HK-2 (cell line): ENCODE measurements at regions not wholly inside any gene's neighbourhood (a gene's known extent, or its start where the extent isn't known, plus 50 kb on each side); places are given as distances from the start of the nearest gene placed in this dataset.
"Not testable (repeated sequence)": the region's sequence is repeated elsewhere in the genome, so short reads cannot be mapped to it uniquely, and the experiment has no call there.

Experiments used
- DNase-seq: peaks from one replicate; pipeline ENCODE4 v3.0.0-alpha.2; 2018; ENCODE audit not compliant: unreplicated experiment

- no peak for DNase-seq
Observed at GRCh38 chr6:101013612-101014195, 132.6 kb upstream of the ASCC3 start.

- DNase-seq, result no peak
Observed at GRCh38 chr6:101015541-101015940, 134.4 kb upstream of the ASCC3 start.

- DNase-seq, result no peak
Observed at GRCh38 chr6:101016163-101016562, 135.0 kb upstream of the ASCC3 start.

GRCh38 chr6:101018157-101018556 lies 137.0 kb upstream of the ASCC3 start:
- no peak for DNase-seq

- DNase-seq, result no peak
Observed at GRCh38 chr6:101021504-101021903, 140.4 kb upstream of the ASCC3 start.

GRCh38 chr6:101042966-101043365 lies 161.8 kb upstream of the ASCC3 start:
- no peak for DNase-seq

GRCh38 chr6:101058296-101058695 lies 177.2 kb upstream of the ASCC3 start:
- DNase-seq, result no peak

GRCh38 chr6:101066481-101066880 lies 185.4 kb upstream of the ASCC3 start:
- no peak for DNase-seq

GRCh38 chr6:101069191-101069795 lies 188.2 kb upstream of the ASCC3 start:
- no peak for DNase-seq

- no peak for DNase-seq
Observed at GRCh38 chr6:101070044-101070608, 189.0 kb upstream of the ASCC3 start.

- DNase-seq, result no peak
Observed at GRCh38 chr6:101077344-101077743, 196.2 kb upstream of the ASCC3 start.

GRCh38 chr6:101079696-101080270 lies 198.7 kb upstream of the ASCC3 start:
- DNase-seq, result no peak

GRCh38 chr6:101080597-101080996 lies 199.5 kb upstream of the ASCC3 start:
- no peak for DNase-seq

- no peak for DNase-seq
Observed at GRCh38 chr6:101083533-101084175, 202.5 kb upstream of the ASCC3 start.

GRCh38 chr6:101085327-101085726 lies 204.2 kb upstream of the ASCC3 start:
- DNase-seq, result no peak

- no peak for DNase-seq
Observed at GRCh38 chr6:101086473-101086872, 205.3 kb upstream of the ASCC3 start.

- no peak for DNase-seq
Observed at GRCh38 chr6:101088594-101088993, 207.5 kb upstream of the ASCC3 start.

GRCh38 chr6:101089640-101090039 lies 208.5 kb upstream of the ASCC3 start:
- no peak for DNase-seq

GRCh38 chr6:101090281-101090680 lies 209.2 kb upstream of the ASCC3 start:
- DNase-seq, result no peak

- DNase-seq, result not testable (repeated sequence)
Observed at GRCh38 chr6:101098605-101099004, 217.5 kb upstream of the ASCC3 start.

- no peak for DNase-seq
Observed at GRCh38 chr6:101102702-101103101, 221.6 kb upstream of the ASCC3 start.

- no peak for DNase-seq
Observed at GRCh38 chr6:101108286-101108685, 227.2 kb upstream of the ASCC3 start.

- DNase-seq, result no peak
Observed at GRCh38 chr6:101110814-101111213, 229.7 kb upstream of the ASCC3 start.
